Esophagus muscularis mucosa (tissue), 4 donors: ENCODE measurements at regions not wholly inside any gene's neighbourhood (a gene's known extent, or its start where the extent isn't known, plus 50 kb on each side); places are given as distances from the start of the nearest gene placed in this dataset.

ENCODE experiments used
- DNase-seq: peaks from one replicate; pipeline ENCODE4 v3.0.0-alpha.2; 2017; ENCODE audit errors: extremely low spot score
- H3K27ac ChIP-seq, 4 donors: fragments of 200-600 bp; sonication (generic); replicated peaks in 1 of 4; 1 replicate in 3 of 4; 2 replicates in 1 of 4; pipeline ENCODE4 v1.5.1; 2016 to 2019; ENCODE audit warnings: mild to moderate bottlenecking in 1 of 4
- H3K27me3 ChIP-seq, 4 donors: fragments of 200-600 bp; sonication (generic); one replicate each; pipeline versions ENCODE4 v1.5.1 to v1.6.0; 2016 to 2019
- H3K36me3 ChIP-seq, 4 donors: fragments of 200-600 bp; sonication (generic); one replicate each; pipeline ENCODE4 v1.5.1; 2016 to 2019
- H3K4me1 ChIP-seq, 4 donors: fragments of 200-600 bp; sonication (generic); one replicate each; pipeline ENCODE4 v1.5.1; 2016 to 2019
- H3K4me3 ChIP-seq, 4 donors: fragments of 200-600 bp; sonication (generic); 1 replicate in 2 of 4; 2 replicates in 2 of 4; pipeline ENCODE4 v1.5.1; 2016 to 2019; ENCODE audit warnings: mild to moderate bottlenecking in 4 of 4, moderate library complexity in 1 of 4
- H3K9me3 ChIP-seq, 4 donors: fragments of 200-600 bp; sonication (generic); 1 replicate in 3 of 4; 2 replicates in 1 of 4; pipeline ENCODE4 v1.5.1; 2016 to 2019
- EP300 ChIP-seq: sonication (generic); formaldehyde crosslinking; IDR thresholded peaks from one replicate; pipeline ENCODE4 v1.6.1; 2017; ENCODE audit warnings: antibody characterized with exemption
- POLR2A ChIP-seq: fragments of 450-650 bp; IDR thresholded peaks from one replicate; pipeline ENCODE4 v1.6.1; 2017; ENCODE audit warnings: antibody characterized with exemption, moderate library complexity, mild to moderate bottlenecking, low read depth
- POLR2AphosphoS5 ChIP-seq, 2 donors: sonication (generic); formaldehyde crosslinking; IDR thresholded peaks; one replicate each; pipeline ENCODE4 v1.6.1; 2017; ENCODE audit warnings: antibody characterized with exemption in 2 of 2
- whole genome bisulfite sequencing: methylation state at CpG from one replicate; pipeline ENCODE4 v1.1.5; 2018; 5-methylcytosine and 5-hydroxymethylcytosine counted together
- intact Hi-C: fragments of 100-400 bp; cut with DNase I; formaldehyde crosslinking; loops from one replicate; pipeline ENCODE4 v1.15.1; 2023
- TF ChIP-seq, protein P1 (sequence below), 3 experiments: fragments of 200-600 bp in 2 of 3; fragments of 450-650 bp in 1 of 3; sonication (generic) in 2 of 3; IDR thresholded peaks; one replicate each; pipeline ENCODE4 v1.5.1; 2017 to 2019; ENCODE audit warnings: antibody characterized with exemption in 3 of 3, mild to moderate bottlenecking in 2 of 3, moderate library complexity in 1 of 3

DNA sequence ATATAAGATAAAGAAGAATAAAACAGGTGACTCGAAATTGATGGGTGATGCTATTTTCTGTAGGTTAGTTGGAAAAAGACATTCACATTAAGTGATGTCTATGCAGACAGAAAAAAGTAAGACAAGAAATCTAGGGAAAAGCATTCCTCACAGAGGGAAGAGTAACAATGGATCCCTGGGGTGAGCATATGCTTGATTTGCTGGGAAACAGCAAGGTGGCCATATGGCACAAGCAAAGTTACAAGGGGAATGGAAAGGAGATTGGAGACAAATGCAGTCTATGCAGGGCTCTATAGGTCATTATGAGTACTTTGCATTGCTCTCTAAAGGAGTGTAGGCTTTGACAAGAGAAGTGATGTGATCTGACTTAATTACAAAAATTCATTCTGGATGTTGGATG, 90.9 kb upstream of the ZNF804B start:
- Histone ChIP-seq H3K27me3 (no peaks in the 10 kb centered on the region), H3K4me1 (no peaks in the 10 kb centered on the region), H3K27ac (no peak overlapping the region), H3K4me3 (no peak overlapping the region), H3K9me3 (no peaks in the 10 kb centered on the region), H3K36me3 (no peaks in the 10 kb centered on the region)
- intact Hi-C loops = no loop called here
- 72% methylated on average over 1 of the region's 1 CpG for WGBS
- TF ChIP-seq, protein P1, sequence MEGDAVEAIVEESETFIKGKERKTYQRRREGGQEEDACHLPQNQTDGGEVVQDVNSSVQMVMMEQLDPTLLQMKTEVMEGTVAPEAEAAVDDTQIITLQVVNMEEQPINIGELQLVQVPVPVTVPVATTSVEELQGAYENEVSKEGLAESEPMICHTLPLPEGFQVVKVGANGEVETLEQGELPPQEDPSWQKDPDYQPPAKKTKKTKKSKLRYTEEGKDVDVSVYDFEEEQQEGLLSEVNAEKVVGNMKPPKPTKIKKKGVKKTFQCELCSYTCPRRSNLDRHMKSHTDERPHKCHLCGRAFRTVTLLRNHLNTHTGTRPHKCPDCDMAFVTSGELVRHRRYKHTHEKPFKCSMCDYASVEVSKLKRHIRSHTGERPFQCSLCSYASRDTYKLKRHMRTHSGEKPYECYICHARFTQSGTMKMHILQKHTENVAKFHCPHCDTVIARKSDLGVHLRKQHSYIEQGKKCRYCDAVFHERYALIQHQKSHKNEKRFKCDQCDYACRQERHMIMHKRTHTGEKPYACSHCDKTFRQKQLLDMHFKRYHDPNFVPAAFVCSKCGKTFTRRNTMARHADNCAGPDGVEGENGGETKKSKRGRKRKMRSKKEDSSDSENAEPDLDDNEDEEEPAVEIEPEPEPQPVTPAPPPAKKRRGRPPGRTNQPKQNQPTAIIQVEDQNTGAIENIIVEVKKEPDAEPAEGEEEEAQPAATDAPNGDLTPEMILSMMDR (IDR thresholded peaks at IDR 0.05) = no peak
- no peak for TF ChIP-seq POLR2AphosphoS5 (IDR thresholded peaks at IDR 0.05)
- TF ChIP-seq EP300 = no peak
- TF ChIP-seq POLR2A = no peak
- DNase-seq = no peak

DNA sequence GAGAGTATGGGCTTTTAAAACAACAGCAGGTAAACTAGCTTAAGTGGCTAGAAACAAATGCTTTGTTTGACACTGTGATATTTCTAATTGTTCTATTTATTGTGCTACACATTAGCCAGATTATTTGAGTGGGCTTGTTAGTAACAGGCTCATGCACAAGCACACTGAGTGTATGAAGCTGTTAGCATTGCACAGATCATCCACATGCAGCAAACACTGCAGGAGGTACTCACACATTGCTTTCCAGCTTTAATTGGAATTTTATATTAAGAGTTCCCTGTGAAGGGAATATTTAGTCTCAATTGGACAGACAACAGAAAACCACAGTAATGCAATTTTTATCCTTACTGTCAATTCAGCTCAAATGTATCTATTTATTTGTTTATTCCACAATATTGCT, 92.9 kb upstream of the ZNF804B start:
- no peaks in the 10 kb centered on the region for H3K36me3 ChIP-seq
- TF ChIP-seq EP300 (no peak), POLR2A (no peak), POLR2AphosphoS5 (IDR thresholded peaks at IDR 0.05) (no peak)
- TF ChIP-seq, protein P1 (IDR thresholded peaks at IDR 0.05) = no peak
- H3K4me3 ChIP-seq = no peak overlapping the region
- H3K27ac ChIP-seq = no peak overlapping the region
- intact Hi-C loops = no loop called here
- no peak for DNase-seq
- H3K4me1 ChIP-seq = no peaks in the 10 kb centered on the region
- H3K27me3 ChIP-seq = no peaks in the 10 kb centered on the region
- H3K9me3 ChIP-seq = no peaks in the 10 kb centered on the region

DNA sequence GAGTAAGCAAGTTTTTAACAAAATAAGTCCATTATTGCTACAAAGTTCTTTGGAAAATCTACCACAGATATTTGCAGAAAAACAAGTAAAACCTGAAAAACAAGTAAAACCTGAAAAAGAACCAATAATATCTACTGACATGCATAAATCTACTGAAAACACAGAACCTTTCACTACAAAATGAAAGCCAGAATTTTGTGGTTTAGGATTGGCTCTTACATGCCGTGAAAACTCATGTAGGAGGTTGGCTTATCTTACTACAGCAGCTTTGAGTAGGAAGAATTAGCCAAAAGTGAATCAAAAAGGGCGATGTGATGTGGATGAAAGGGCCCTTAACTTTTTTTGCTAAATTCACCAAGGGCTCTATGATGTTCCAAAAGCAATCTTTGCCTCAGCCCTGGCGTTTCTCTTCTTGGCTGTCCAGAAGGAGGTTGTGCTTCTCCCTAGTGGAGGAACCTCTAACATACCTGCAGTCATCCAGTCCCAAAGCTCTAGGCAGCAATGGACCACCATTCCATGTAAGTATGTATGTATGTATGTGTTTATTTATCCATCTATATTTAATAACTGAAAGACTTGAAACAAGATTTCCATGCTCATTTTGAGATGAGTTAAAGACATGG, 93.5 kb upstream of the ZNF804B start:
- TF ChIP-seq EP300 = no peak
- no peak for TF ChIP-seq POLR2AphosphoS5 (IDR thresholded peaks at IDR 0.05)
- no peak for TF ChIP-seq POLR2A
- TF ChIP-seq, protein P1 (IDR thresholded peaks at IDR 0.05) = no peak
- Histone ChIP-seq H3K36me3 (no peaks in the 10 kb centered on the region), H3K4me1 (no peaks in the 10 kb centered on the region), H3K9me3 (no peaks in the 10 kb centered on the region), H3K27me3 (no peaks in the 10 kb centered on the region), H3K4me3 (no peak overlapping the region), H3K27ac (no peak overlapping the region)
- 78% methylated on average over 3 of the region's 3 CpGs for WGBS
- intact Hi-C loops = no loop called here
- no peak for DNase-seq

DNA sequence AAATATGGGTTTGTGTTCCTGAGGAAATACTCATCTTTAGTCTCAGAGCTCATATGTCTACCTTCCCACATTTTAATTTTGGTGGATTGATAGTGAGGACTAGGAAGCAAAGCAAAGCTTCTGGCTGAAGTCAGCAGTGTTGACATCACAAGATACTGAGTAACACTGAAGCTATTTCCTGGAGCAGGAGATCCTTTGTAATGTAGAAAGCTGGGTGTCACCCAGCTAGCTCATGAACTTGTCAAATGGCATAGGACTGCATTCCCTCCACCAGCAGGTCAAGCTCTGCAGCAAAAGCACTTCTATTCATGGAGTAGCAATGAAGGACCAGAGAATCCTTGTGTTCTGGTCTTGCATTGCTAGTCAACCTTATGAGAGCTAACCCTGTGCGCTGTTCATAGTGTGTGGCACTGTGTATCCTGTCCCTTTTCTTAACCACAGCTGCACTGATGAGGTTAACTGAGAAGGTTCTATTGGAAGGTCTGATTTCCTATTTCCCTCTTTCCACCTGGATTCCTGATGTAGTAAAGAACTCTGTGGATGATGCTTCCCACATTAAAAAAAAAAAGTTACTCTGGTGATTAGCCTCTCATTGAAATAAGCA, 94.8 kb upstream of the ZNF804B start:
- H3K27me3 ChIP-seq = no peaks in the 10 kb centered on the region

More for the DNA sequence above, 94.8 kb upstream of the ZNF804B start:
- no peak overlapping the region for H3K27ac ChIP-seq
- TF ChIP-seq, protein P1 (IDR thresholded peaks at IDR 0.05) = no peak
- no peak for TF ChIP-seq POLR2AphosphoS5 (IDR thresholded peaks at IDR 0.05)
- no peak for TF ChIP-seq EP300
- no peak for TF ChIP-seq POLR2A
- intact Hi-C loops = no loop called here
- no peaks in the 10 kb centered on the region for H3K9me3 ChIP-seq
- no peaks in the 10 kb centered on the region for H3K4me1 ChIP-seq
- no peaks in the 10 kb centered on the region for H3K36me3 ChIP-seq
- 100% methylated on average over 1 of the region's 1 CpG for WGBS
- no peak for DNase-seq
- H3K4me3 ChIP-seq = no peak overlapping the region
